HG03066 (cell line): ENCODE measurements at regions not wholly inside any gene's neighbourhood (a gene's known extent, or its start where the extent isn't known, plus 50 kb on each side); places are given as distances from the start of the nearest gene placed in this dataset.

Experiments used
- ATAC-seq: cut with Tn5 transposase; IDR thresholded peaks from one replicate; pipeline ENCODE4 v1.9.1; 2021; ENCODE audit warnings: low read depth; ENCODE audit not compliant: unreplicated experiment

GRCh38 chr10:128451879-128452278 lies 325.7 kb upstream of the MKI67 start:
- ATAC-seq: no peak

GRCh38 chr10:128456271-128456670 lies 330.0 kb upstream of the MKI67 start:
- no peak for ATAC-seq

- no peak for ATAC-seq
Measured at GRCh38 chr10:128457136-128457535, 330.9 kb upstream of the MKI67 start.

- ATAC-seq: no peak
Measured at GRCh38 chr10:128461991-128462390, 335.8 kb upstream of the MKI67 start.

- no peak for ATAC-seq
Measured at GRCh38 chr10:128462844-128463243, 336.6 kb upstream of the MKI67 start.

GRCh38 chr10:128463991-128464760 lies 338.0 kb upstream of the MKI67 start:
- ATAC-seq: no peak

- ATAC-seq: no peak
Measured at GRCh38 chr10:128465697-128466096, 339.5 kb upstream of the MKI67 start.

GRCh38 chr10:128466831-128467371 lies 340.7 kb upstream of the MKI67 start:
- ATAC-seq: no peak

GRCh38 chr10:128468462-128468861 lies 342.2 kb upstream of the MKI67 start:
- no peak for ATAC-seq

- no peak for ATAC-seq
Measured at GRCh38 chr10:128469515-128469914, 343.3 kb upstream of the MKI67 start.

GRCh38 chr10:128470321-128470965 lies 344.2 kb upstream of the MKI67 start:
- no peak for ATAC-seq

GRCh38 chr10:128471151-128471550 lies 344.9 kb upstream of the MKI67 start:
- ATAC-seq: no peak

GRCh38 chr10:128472196-128472595 lies 346.0 kb upstream of the MKI67 start:
- ATAC-seq: no peak

GRCh38 chr10:128473396-128473795 lies 347.2 kb upstream of the MKI67 start:
- no peak for ATAC-seq

- ATAC-seq: no peak
Measured at GRCh38 chr10:128473911-128474310, 347.7 kb upstream of the MKI67 start.

GRCh38 chr10:128474571-128474970 lies 348.3 kb upstream of the MKI67 start:
- ATAC-seq: no peak

GRCh38 chr10:128475686-128476367 lies 349.6 kb upstream of the MKI67 start:
- ATAC-seq: no peak

- ATAC-seq: no peak
Measured at GRCh38 chr10:128476368-128476725, 350.1 kb upstream of the MKI67 start.

GRCh38 chr10:128476845-128477244 lies 350.6 kb upstream of the MKI67 start:
- no peak for ATAC-seq

GRCh38 chr10:128480601-128481000 lies 354.4 kb upstream of the MKI67 start:
- ATAC-seq: no peak

GRCh38 chr10:128481152-128481840 lies 355.1 kb upstream of the MKI67 start:
- no peak for ATAC-seq
